Upper lobe of left lung (tissue), 6 donors: ENCODE measurements at regions not wholly inside any gene's neighbourhood (a gene's known extent, or its start where the extent isn't known, plus 50 kb on each side); places are given as distances from the start of the nearest gene placed in this dataset.

Source experiments
- ATAC-seq, 2 donors: fragments of 200-7000 bp; cut with Tn5 transposase; one replicate each; pipeline ENCODE4 v1.9.1; 2022; ENCODE audit warnings: mild to moderate bottlenecking in 2 of 2, moderate library complexity in 2 of 2; ENCODE audit not compliant: low FRiP score in 2 of 2
- DNase-seq, 2 donors: peaks; one replicate each; pipeline ENCODE4 v3.0.0-alpha.2; 2019 to 2020
- H3K27ac ChIP-seq, 4 donors: fragments of 200-600 bp; sonication (generic); one replicate each; pipeline ENCODE4 v1.5.1; 2016 to 2019
- H3K27me3 ChIP-seq, 4 donors: fragments of 200-600 bp; sonication (generic); one replicate each; pipeline ENCODE4 v1.5.1; 2017 to 2019
- H3K36me3 ChIP-seq, 4 donors: fragments of 200-600 bp; sonication (generic); one replicate each; pipeline ENCODE4 v1.5.1; 2016 to 2019
- H3K4me1 ChIP-seq, 4 donors: fragments of 200-600 bp; sonication (generic); one replicate each; pipeline ENCODE4 v1.5.1; 2018 to 2019
- H3K4me3 ChIP-seq, 4 donors: fragments of 200-600 bp; sonication (generic); one replicate each; pipeline ENCODE4 v1.5.1; 2017 to 2019; ENCODE audit warnings: mild to moderate bottlenecking in 2 of 4, moderate library complexity in 1 of 4
- H3K9me3 ChIP-seq, 4 donors: fragments of 200-600 bp; sonication (generic); one replicate each; pipeline ENCODE4 v1.5.1; 2018 to 2019
- CTCF ChIP-seq, 6 experiments: fragments of 450-650 bp in 4 of 6; fragments of 200-600 bp in 2 of 6; sonication (generic) in 2 of 6; IDR thresholded peaks; one replicate each; pipeline ENCODE4 v1.5.1; 2016 to 2019; ENCODE audit warnings: antibody characterized with exemption in 6 of 6
- EP300 ChIP-seq, 4 donors: sonication (generic); formaldehyde crosslinking; IDR thresholded peaks; one replicate each; pipeline ENCODE4 v1.5.1; 2017; ENCODE audit warnings: antibody characterized with exemption in 4 of 4, control low read depth in 2 of 4
- POLR2A ChIP-seq, 4 donors: fragments of 450-650 bp; IDR thresholded peaks; one replicate each; pipeline ENCODE4 v1.5.1; 2016 to 2017; ENCODE audit warnings: antibody characterized with exemption in 4 of 4, mild to moderate bottlenecking in 2 of 4
- POLR2AphosphoS5 ChIP-seq, 2 donors: sonication (generic); formaldehyde crosslinking; IDR thresholded peaks; one replicate each; pipeline ENCODE4 v1.5.1; 2017; ENCODE audit warnings: antibody characterized with exemption in 2 of 2
- WGBS, 2 donors: methylation state at CpG; one replicate each; pipeline ENCODE4 v1.1.5; 2017 to 2018; 5-methylcytosine and 5-hydroxymethylcytosine counted together
- donor health status: DM: no; HTN: no; CAD: no; lungs with moderate emphysema.
- donor health status: DM: no; HTN: yes; CAD: no; lungs with severe emphysema.

DNA sequence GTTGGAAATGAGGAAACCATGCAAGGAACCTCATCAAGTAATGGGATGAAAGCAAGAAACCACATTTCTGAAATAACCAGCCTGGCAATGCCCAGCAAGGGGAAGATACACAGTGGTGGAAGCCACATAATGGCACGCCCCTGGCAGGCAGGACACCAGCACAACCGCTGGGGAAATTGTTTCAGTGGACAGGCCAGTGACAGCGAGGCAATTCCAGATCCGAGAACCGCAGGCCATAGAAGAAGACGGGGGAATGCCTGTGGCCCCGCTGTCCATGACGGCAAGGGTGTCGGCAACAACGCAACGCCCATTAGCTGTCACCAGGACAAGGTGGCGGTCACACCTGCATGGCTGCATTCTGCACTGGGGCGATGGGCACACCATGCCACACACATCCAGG lies 1389.6 kb downstream of the BRD1 start:
- ATAC-seq (no peak), DNase-seq (no peak)
- no peaks in the 10 kb centered on the region for H3K9me3 ChIP-seq
- no peaks in the 10 kb centered on the region for H3K36me3 ChIP-seq
- TF ChIP-seq POLR2AphosphoS5 (IDR thresholded peaks at IDR 0.05) (no peak), POLR2A (IDR thresholded peaks at IDR 0.05) (no peak), CTCF (IDR thresholded peaks at IDR 0.05) (no peak), EP300 (IDR thresholded peaks at IDR 0.05) (no peak)
- no peaks in the 10 kb centered on the region for H3K4me1 ChIP-seq
- H3K27ac ChIP-seq = no peak overlapping the region
- H3K4me3 ChIP-seq = no peak overlapping the region
- 92 to 93% methylated on average over 13 of the region's 13 CpGs for WGBS, 2 donors
- no peaks in the 10 kb centered on the region for H3K27me3 ChIP-seq

DNA sequence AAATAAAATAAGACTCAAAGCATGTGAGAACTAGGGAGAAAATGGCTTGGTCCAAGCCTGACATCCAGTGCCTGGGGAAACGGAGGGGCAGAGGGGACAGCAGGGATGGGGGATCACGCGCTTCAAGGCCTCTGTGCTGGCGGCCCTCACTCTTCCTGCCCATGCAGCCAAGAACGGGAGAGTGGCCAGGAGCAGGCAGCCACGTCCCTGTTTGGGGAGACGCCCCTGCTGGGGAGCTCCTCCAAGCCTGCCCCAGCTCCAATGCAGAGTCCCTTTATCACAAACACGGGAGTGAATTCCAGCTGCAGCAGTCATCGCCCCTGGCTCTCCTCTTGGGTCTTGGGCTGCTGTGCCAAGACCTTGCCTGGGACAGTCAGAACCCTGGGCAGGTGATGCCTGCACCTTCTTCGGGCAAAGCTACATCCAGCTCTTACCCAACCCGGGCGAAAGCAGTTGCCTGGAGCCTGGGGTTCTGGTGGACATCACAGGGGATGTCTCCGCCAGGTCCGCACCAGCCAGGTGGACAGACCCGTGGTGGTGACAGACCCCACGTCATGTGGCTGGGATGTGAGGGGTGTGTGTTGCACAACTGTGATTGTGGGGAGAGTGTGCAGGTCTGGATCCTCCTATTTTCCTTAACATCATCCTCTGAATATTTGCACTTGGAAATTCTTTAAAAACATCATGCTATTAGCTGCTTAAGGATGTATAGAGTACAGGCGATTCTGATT lies 1391.3 kb downstream of the BRD1 start:
- no peaks in the 10 kb centered on the region for H3K27me3 ChIP-seq
- DNase-seq = no peak
- no peaks in the 10 kb centered on the region for H3K9me3 ChIP-seq
- no peaks in the 10 kb centered on the region for H3K4me1 ChIP-seq
- no peak for ATAC-seq
- H3K27ac ChIP-seq = no peak overlapping the region
- no peak overlapping the region for H3K4me3 ChIP-seq
- TF ChIP-seq POLR2AphosphoS5 (IDR thresholded peaks at IDR 0.05) (no peak), CTCF (IDR thresholded peaks at IDR 0.05) (no peak), POLR2A (IDR thresholded peaks at IDR 0.05) (no peak), EP300 (IDR thresholded peaks at IDR 0.05) (no peak)
- no peaks in the 10 kb centered on the region for H3K36me3 ChIP-seq
- 78 to 90% methylated on average over 6 to 16 of the region's 17 CpGs for WGBS, 2 donors

- Histone ChIP-seq H3K27me3 (no peaks in the 10 kb centered on the region), H3K27ac (no peak overlapping the region), H3K9me3 (no peaks in the 10 kb centered on the region), H3K36me3 (no peaks in the 10 kb centered on the region), H3K4me3 (no peak overlapping the region), H3K4me1 (no peaks in the 10 kb centered on the region)
- TF ChIP-seq POLR2A (IDR thresholded peaks at IDR 0.05) = no peak
- TF ChIP-seq EP300 (IDR thresholded peaks at IDR 0.05) = no peak
- TF ChIP-seq POLR2AphosphoS5 (IDR thresholded peaks at IDR 0.05) = no peak
- no peak for TF ChIP-seq CTCF (IDR thresholded peaks at IDR 0.05)
- WGBS, 2 donors = 87 to 89% methylated on average over 5 of the region's 5 CpGs
- ATAC-seq = no peak
- no peak for DNase-seq
Observed at GRCh38 chr22:48434868-48435250, 1392.8 kb downstream of the BRD1 start.

DNA sequence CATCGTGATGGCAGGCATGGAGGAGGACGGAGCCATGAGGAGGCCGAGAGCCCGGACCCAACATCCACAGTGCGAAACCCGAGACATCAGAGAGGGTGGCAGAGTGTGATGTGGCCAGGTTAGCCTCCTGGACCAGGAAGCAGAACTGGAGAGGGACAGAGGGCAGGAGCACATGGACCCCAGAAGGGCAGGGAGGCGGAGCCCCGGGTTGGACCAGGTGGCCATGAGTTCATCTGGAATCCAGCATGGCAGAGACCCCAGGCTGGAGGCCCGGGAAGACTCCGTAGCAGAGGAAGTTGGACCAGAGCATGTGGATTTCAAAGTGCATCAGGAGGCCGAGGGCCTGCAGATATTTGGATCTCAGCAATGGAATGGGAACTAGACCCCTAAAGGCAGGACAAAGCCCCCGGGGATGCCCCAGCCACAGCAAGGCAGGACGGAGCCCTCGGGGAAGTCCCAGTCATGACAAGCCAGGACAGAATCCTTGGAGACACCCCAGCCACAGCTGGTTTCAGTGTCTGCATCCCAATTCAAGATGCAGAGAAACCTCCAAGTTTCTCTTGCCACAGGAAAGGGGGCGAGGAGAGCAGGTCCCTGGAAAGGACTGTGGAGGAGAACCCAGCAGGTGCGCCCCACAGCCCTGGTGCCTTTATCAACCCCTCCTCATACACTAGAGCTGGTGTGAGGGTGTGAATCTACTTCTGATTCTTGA lies 1393.4 kb downstream of the BRD1 start:
- Histone ChIP-seq H3K36me3 (no peaks in the 10 kb centered on the region), H3K27ac (no peak overlapping the region), H3K4me1 (no peaks in the 10 kb centered on the region), H3K27me3 (no peaks in the 10 kb centered on the region), H3K9me3 (no peaks in the 10 kb centered on the region), H3K4me3 (no peak overlapping the region)
- ATAC-seq = peak in 1 of 2 donors; percentile 35
- TF ChIP-seq EP300 (IDR thresholded peaks at IDR 0.05) (no peak), POLR2AphosphoS5 (IDR thresholded peaks at IDR 0.05) (no peak), POLR2A (IDR thresholded peaks at IDR 0.05) (no peak), CTCF (IDR thresholded peaks at IDR 0.05) (no peak)
- WGBS, 2 donors = 90 to 94% methylated on average over 16 of the region's 16 CpGs
- DNase-seq = no peak
